ENCODE measurements at regions not wholly inside any gene's neighbourhood (a gene's known extent, or its start where the extent isn't known, plus 50 kb on each side); places are given as distances from the start of the nearest gene placed in this dataset.
"Not testable (repeated sequence)": the region's sequence is repeated elsewhere in the genome, so short reads cannot be mapped to it uniquely, and the experiment has no call there.

- not testable (repeated sequence) for DNase-seq (ENCODE audit: extremely low read depth in 1 of 11, low read depth in 9 of 11, low spot score in 4 of 11)
These were observed 152.5 kb upstream of the APOOL start for GRCh38 chrX:84851183-84851582.

- not testable (repeated sequence) for DNase-seq (ENCODE audit: extremely low read depth in 1 of 11, low read depth in 9 of 11, low spot score in 4 of 11)
These were observed 146.9 kb upstream of the APOOL start for GRCh38 chrX:84856791-84857190.

GRCh38 chrX:84858771-84859170, 144.9 kb upstream of the APOOL start:
- not testable (repeated sequence) for DNase-seq (ENCODE audit: extremely low read depth in 1 of 11, low read depth in 9 of 11, low spot score in 4 of 11)

- DNase-seq (ENCODE audit: extremely low read depth in 1 of 11, low read depth in 9 of 11, low spot score in 4 of 11) = no peak
These were observed 138.6 kb upstream of the APOOL start for GRCh38 chrX:84865113-84865512.

GRCh38 chrX:84870281-84870680, 133.4 kb upstream of the APOOL start:
- not testable (repeated sequence) for DNase-seq (ENCODE audit: extremely low read depth in 1 of 11, low read depth in 9 of 11, low spot score in 4 of 11)

- DNase-seq (ENCODE audit: extremely low read depth in 1 of 11, low read depth in 9 of 11, low spot score in 4 of 11) = not testable (repeated sequence)
These were observed 131.4 kb upstream of the APOOL start for GRCh38 chrX:84872160-84872771.

- DNase-seq (ENCODE audit: extremely low read depth in 1 of 11, low read depth in 9 of 11, low spot score in 4 of 11) = no peak
These were observed 130.5 kb upstream of the APOOL start for GRCh38 chrX:84873176-84873575.

GRCh38 chrX:84876876-84877275, 126.8 kb upstream of the APOOL start:
- DNase-seq (ENCODE audit: extremely low read depth in 1 of 11, low read depth in 9 of 11, low spot score in 4 of 11) = no peak

- no peak for DNase-seq (ENCODE audit: extremely low read depth in 1 of 11, low read depth in 9 of 11, low spot score in 4 of 11)
These were observed 109.8 kb upstream of the APOOL start for GRCh38 chrX:84893897-84894296.

- peak in 1 of 11 donors; percentile 5 for DNase-seq (ENCODE audit: extremely low read depth in 1 of 11, low read depth in 9 of 11, low spot score in 4 of 11)
These were observed 96.2 kb upstream of the APOOL start for GRCh38 chrX:84907324-84907968.

GRCh38 chrX:84909151-84909550, 94.5 kb upstream of the APOOL start:
- no peak for DNase-seq (ENCODE audit: extremely low read depth in 1 of 11, low read depth in 9 of 11, low spot score in 4 of 11)

- DNase-seq (ENCODE audit: extremely low read depth in 1 of 11, low read depth in 9 of 11, low spot score in 4 of 11) = no peak
These were observed 79.1 kb upstream of the APOOL start for GRCh38 chrX:84924624-84925023.

- DNase-seq (ENCODE audit: extremely low read depth in 1 of 11, low read depth in 9 of 11, low spot score in 4 of 11) = no peak
These were observed 70.9 kb upstream of the APOOL start for GRCh38 chrX:84932814-84933213.

GRCh38 chrX:84933956-84934556, 69.6 kb upstream of the APOOL start:
- DNase-seq (ENCODE audit: extremely low read depth in 1 of 11, low read depth in 9 of 11, low spot score in 4 of 11) = no peak

Measured in renal cortex interstitium (tissue), 11 donors.